ENCODE measurements at regions not wholly inside any gene's neighbourhood (a gene's known extent, or its start where the extent isn't known, plus 50 kb on each side); places are given as distances from the start of the nearest gene placed in this dataset.

GRCh38 chr6:169119669-169120068 lies 134.0 kb downstream of the THBS2 start:
- no peaks in the 10 kb centered on the region for H3K36me3 ChIP-seq (ENCODE audit: control insufficient read depth in 4 of 4, insufficient read depth in 3 of 4, low read depth in 1 of 4, low read length in 3 of 4)
- TF ChIP-seq MAX (IDR thresholded peaks at IDR 0.05) (no peak), YY1 (IDR thresholded peaks at IDR 0.05) (no peak), EGR1 (IDR thresholded peaks at IDR 0.05; ENCODE audit: low read depth in 2 of 2) (no peak), SP1 (IDR thresholded peaks at IDR 0.05) (no peak), RAD21 (IDR thresholded peaks at IDR 0.05) (no peak), FOXA1 (IDR thresholded peaks at IDR 0.05) (no peak), GABPA (IDR thresholded peaks at IDR 0.05 in 1 of 2, conservative IDR thresholded peaks at IDR 0.05 in 1 of 2) (no peak), HNF4A (conservative IDR thresholded peaks at IDR 0.05) (no peak), HNF4G (IDR thresholded peaks at IDR 0.05) (no peak), RXRA (IDR thresholded peaks at IDR 0.05) (no peak), TAF1 (conservative IDR thresholded peaks at IDR 0.05) (no peak)
- TF ChIP-seq, protein P1, sequence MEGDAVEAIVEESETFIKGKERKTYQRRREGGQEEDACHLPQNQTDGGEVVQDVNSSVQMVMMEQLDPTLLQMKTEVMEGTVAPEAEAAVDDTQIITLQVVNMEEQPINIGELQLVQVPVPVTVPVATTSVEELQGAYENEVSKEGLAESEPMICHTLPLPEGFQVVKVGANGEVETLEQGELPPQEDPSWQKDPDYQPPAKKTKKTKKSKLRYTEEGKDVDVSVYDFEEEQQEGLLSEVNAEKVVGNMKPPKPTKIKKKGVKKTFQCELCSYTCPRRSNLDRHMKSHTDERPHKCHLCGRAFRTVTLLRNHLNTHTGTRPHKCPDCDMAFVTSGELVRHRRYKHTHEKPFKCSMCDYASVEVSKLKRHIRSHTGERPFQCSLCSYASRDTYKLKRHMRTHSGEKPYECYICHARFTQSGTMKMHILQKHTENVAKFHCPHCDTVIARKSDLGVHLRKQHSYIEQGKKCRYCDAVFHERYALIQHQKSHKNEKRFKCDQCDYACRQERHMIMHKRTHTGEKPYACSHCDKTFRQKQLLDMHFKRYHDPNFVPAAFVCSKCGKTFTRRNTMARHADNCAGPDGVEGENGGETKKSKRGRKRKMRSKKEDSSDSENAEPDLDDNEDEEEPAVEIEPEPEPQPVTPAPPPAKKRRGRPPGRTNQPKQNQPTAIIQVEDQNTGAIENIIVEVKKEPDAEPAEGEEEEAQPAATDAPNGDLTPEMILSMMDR (IDR thresholded peaks at IDR 0.05; ENCODE audit: low read depth, low read length, missing input control): no peak
- no peaks in the 10 kb centered on the region for H3K9me3 ChIP-seq (ENCODE audit: control insufficient read depth in 4 of 4, low read length in 3 of 4)
- DNase-seq (ENCODE audit: low spot score): no peak
- no peak overlapping the region for H3K27ac ChIP-seq (ENCODE audit: low read depth in 1 of 2, low read length in 2 of 2)
- no peak overlapping the region for H3K9ac ChIP-seq (ENCODE audit: low read depth in 1 of 2, low read length in 2 of 2)
- no peak overlapping the region for H3K4me3 ChIP-seq (ENCODE audit: low read depth in 1 of 3, low read length in 3 of 3)
- no peaks in the 10 kb centered on the region for H3K27me3 ChIP-seq (ENCODE audit: control insufficient read depth in 4 of 4, insufficient read depth in 4 of 4, low read length in 3 of 4)
- no peaks in the 10 kb centered on the region for H3K4me1 ChIP-seq (ENCODE audit: control insufficient read depth in 4 of 4, insufficient read depth in 4 of 4, low read length in 3 of 4)
- WGBS: 87% methylated on average over 1 of the region's 1 CpG

DNA sequence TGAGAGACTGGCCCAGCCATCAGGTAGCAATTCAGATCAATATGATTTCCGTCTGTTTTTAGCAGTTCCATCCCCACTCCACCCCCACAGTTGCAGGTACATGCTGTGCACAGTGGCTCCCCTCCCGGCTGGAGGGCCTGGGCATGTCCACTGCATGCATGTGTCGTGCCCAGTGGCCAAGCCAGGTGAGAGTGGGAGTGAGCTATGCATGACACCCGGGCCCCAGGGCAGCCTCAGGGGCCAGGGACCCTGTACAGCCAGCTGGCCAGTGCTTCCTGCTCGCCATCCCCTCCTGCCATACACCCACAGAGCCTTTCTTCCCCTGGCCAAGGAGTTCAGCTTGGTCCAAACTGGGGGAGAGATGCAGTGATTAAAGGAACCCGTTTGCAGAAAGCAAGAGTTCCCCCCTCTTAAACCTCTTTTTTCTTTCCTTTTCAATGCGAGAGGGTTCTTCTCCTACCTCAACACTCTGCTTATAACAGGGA lies 135.3 kb downstream of the THBS2 start:
- WGBS: 81% methylated on average over 7 of the region's 7 CpGs
- H3K36me3 ChIP-seq (ENCODE audit: control insufficient read depth in 4 of 4, insufficient read depth in 3 of 4, low read depth in 1 of 4, low read length in 3 of 4): no peaks in the 10 kb centered on the region
- DNase-seq (ENCODE audit: low spot score): no peak
- no peaks in the 10 kb centered on the region for H3K9me3 ChIP-seq (ENCODE audit: control insufficient read depth in 4 of 4, low read length in 3 of 4)
- H3K9ac ChIP-seq (ENCODE audit: low read depth in 1 of 2, low read length in 2 of 2): no peak overlapping the region
- no peaks in the 10 kb centered on the region for H3K4me1 ChIP-seq (ENCODE audit: control insufficient read depth in 4 of 4, insufficient read depth in 4 of 4, low read length in 3 of 4)
- no peaks in the 10 kb centered on the region for H3K27me3 ChIP-seq (ENCODE audit: control insufficient read depth in 4 of 4, insufficient read depth in 4 of 4, low read length in 3 of 4)
- H3K4me3 ChIP-seq (ENCODE audit: low read depth in 1 of 3, low read length in 3 of 3): no peak overlapping the region
- TF ChIP-seq, protein P1 (IDR thresholded peaks at IDR 0.05; ENCODE audit: low read depth, low read length, missing input control): no peak
- TF ChIP-seq ZBTB33 (IDR thresholded peaks at IDR 0.05): no peak
- TF ChIP-seq HNF4G (IDR thresholded peaks at IDR 0.05): no peak
- no peak for TF ChIP-seq EGR1 (IDR thresholded peaks at IDR 0.05; ENCODE audit: low read depth in 2 of 2)
- no peak for TF ChIP-seq SP1 (IDR thresholded peaks at IDR 0.05)
- H3K27ac ChIP-seq (ENCODE audit: low read depth in 1 of 2, low read length in 2 of 2): no peak overlapping the region

Data from liver (tissue), 8 donors.